ENCODE measurements at regions not wholly inside any gene's neighbourhood (a gene's known extent, or its start where the extent isn't known, plus 50 kb on each side); places are given as distances from the start of the nearest gene placed in this dataset.

- no peak for TF ChIP-seq CTCF (IDR thresholded peaks at IDR 0.05)
- TF ChIP-seq RAD21 (conservative IDR thresholded peaks at IDR 0.05 in 1 of 2, IDR thresholded peaks at IDR 0.05 in 1 of 2), result no peak
- TF ChIP-seq GATA3 (IDR thresholded peaks at IDR 0.05; ENCODE audit: borderline replicate concordance), result no peak
- no peak for TF ChIP-seq RCOR1 (IDR thresholded peaks at IDR 0.05; ENCODE audit: low read depth, low read length)
- no peak for TF ChIP-seq NFE2L2 (conservative IDR thresholded peaks at IDR 0.05; ENCODE audit: low read length)
- no peak for TF ChIP-seq POLR2A (IDR thresholded peaks at IDR 0.05; ENCODE audit: low read length)
- TF ChIP-seq USF2 (IDR thresholded peaks at IDR 0.05), result no peak
- TF ChIP-seq HOXA7 (CRISPR knock-in tag; IDR thresholded peaks at IDR 0.05), result no peak
- no peak for TF ChIP-seq EP300 (IDR thresholded peaks at IDR 0.05)
- TF ChIP-seq MAX (IDR thresholded peaks at IDR 0.05), result no peak
- TF ChIP-seq MAFK (IDR thresholded peaks at IDR 0.05; ENCODE audit: partially characterized antibody), result no peak
- TF ChIP-seq RFX5 (IDR thresholded peaks at IDR 0.05), result no peak
- TF ChIP-seq RNF2 (IDR thresholded peaks at IDR 0.05; ENCODE audit: borderline replicate concordance, low read depth), result no peak
- no peak for TF ChIP-seq FOSL2 (IDR thresholded peaks at IDR 0.05)
- no peak for TF ChIP-seq FOSL2 (CRISPR knock-in tag; IDR thresholded peaks at IDR 0.05)
These were observed 702.3 kb downstream of the SI start for GRCh38 chr3:164375995-164376394.

All from A549 (cell line).